HepG2 (cell line): ENCODE measurements at regions not wholly inside any gene's neighbourhood (a gene's known extent, or its start where the extent isn't known, plus 50 kb on each side); places are given as distances from the start of the nearest gene placed in this dataset.

Experiments used
- EZH2 ChIP-seq: conservative IDR thresholded peaks from 2 replicates; pipeline ENCODE4 v1.6.1; 2012; ENCODE audit warnings: mild to moderate bottlenecking, low read depth, low read length, moderate library complexity
- IRF2 ChIP-seq: IDR thresholded peaks from 2 replicates; pipeline ENCODE4 v1.6.1; 2018; ENCODE audit warnings: missing genetic modification reagents, missing compliant biosample characterization
- NFE2L2 ChIP-seq: fragments of 150-350 bp; IDR thresholded peaks from 2 replicates; pipeline ENCODE4 v1.6.1; 2014; ENCODE audit warnings: low read length
- U2AF1 ChIP-seq: fragments of 200-400 bp; formaldehyde crosslinking; optimal IDR thresholded peaks from 2 replicates; pipeline ENCODE3; 2017; ENCODE audit warnings: mild to moderate bottlenecking, low read depth, low read length
- ZNF121 ChIP-seq: sonication (generic); formaldehyde crosslinking; IDR thresholded peaks from 2 replicates; pipeline ENCODE4 v1.5.0; 2020; ENCODE audit warnings: mild to moderate bottlenecking, missing genetic modification reagents

- TF ChIP-seq EZH2 (no peak), ZNF121 (CRISPR knock-in tag) (no peak), U2AF1 (no peak), NFE2L2 (no peak), IRF2 (CRISPR knock-in tag) (no peak)
Observed at GRCh38 chr7:89401099-89401498, 605.6 kb upstream of the TEX47 start.
